Activated T-cell treated with anti-CD3 and anti-CD28 coated beads for 48 hours (primary cell): ENCODE measurements at regions not wholly inside any gene's neighbourhood (a gene's known extent, or its start where the extent isn't known, plus 50 kb on each side); places are given as distances from the start of the nearest gene placed in this dataset.
"Not testable (repeated sequence)": the region's sequence is repeated elsewhere in the genome, so short reads cannot be mapped to it uniquely, and the experiment has no call there.

Source experiments
- DNase-seq: peaks from one replicate; pipeline ENCODE4 v3.0.0-alpha.2; 2020; ENCODE audit warnings: low read depth

- DNase-seq, result no peak
These were observed 213.8 kb downstream of the SIPA1L2 start for GRCh38 chr1:232416026-232416568.

- not testable (repeated sequence) for DNase-seq
These were observed 214.5 kb downstream of the SIPA1L2 start for GRCh38 chr1:232415481-232415880.

GRCh38 chr1:232414100-232414499 lies 215.8 kb downstream of the SIPA1L2 start:
- DNase-seq, result no peak

- DNase-seq, result no peak
These were observed 216.3 kb downstream of the SIPA1L2 start for GRCh38 chr1:232413674-232414073.

GRCh38 chr1:232409584-232409983 lies 220.3 kb downstream of the SIPA1L2 start:
- no peak for DNase-seq

GRCh38 chr1:232407120-232407519 lies 222.8 kb downstream of the SIPA1L2 start:
- no peak for DNase-seq

GRCh38 chr1:232405781-232406180 lies 224.2 kb downstream of the SIPA1L2 start:
- no peak for DNase-seq

- DNase-seq, result no peak
These were observed 224.8 kb downstream of the SIPA1L2 start for GRCh38 chr1:232404981-232405731.

GRCh38 chr1:232404227-232404626 lies 225.7 kb downstream of the SIPA1L2 start:
- no peak for DNase-seq

- DNase-seq, result no peak
These were observed 226.8 kb downstream of the SIPA1L2 start for GRCh38 chr1:232403017-232403714.

GRCh38 chr1:232398823-232399222 lies 231.1 kb downstream of the SIPA1L2 start:
- DNase-seq, result no peak

- DNase-seq, result no peak
These were observed 236.3 kb downstream of the SIPA1L2 start for GRCh38 chr1:232393444-232394146.

GRCh38 chr1:232393010-232393409 lies 236.9 kb downstream of the SIPA1L2 start:
- no peak for DNase-seq

- no peak for DNase-seq
These were observed 239.3 kb downstream of the SIPA1L2 start for GRCh38 chr1:232390590-232390989.

GRCh38 chr1:232389744-232390143 lies 240.2 kb downstream of the SIPA1L2 start:
- DNase-seq, result no peak

GRCh38 chr1:232388363-232388762 lies 241.6 kb downstream of the SIPA1L2 start:
- DNase-seq, result no peak

GRCh38 chr1:232386721-232387510 lies 243.0 kb downstream of the SIPA1L2 start:
- no peak for DNase-seq

- DNase-seq, result no peak
These were observed 243.6 kb downstream of the SIPA1L2 start for GRCh38 chr1:232386294-232386693.

- DNase-seq, result no peak
These were observed 244.7 kb downstream of the SIPA1L2 start for GRCh38 chr1:232385221-232385620.

GRCh38 chr1:232384171-232384883 lies 245.6 kb downstream of the SIPA1L2 start:
- DNase-seq, result no peak

- DNase-seq, result no peak
These were observed 246.3 kb downstream of the SIPA1L2 start for GRCh38 chr1:232383455-232384123.
